OCI-M2 (cell line): ENCODE measurements at regions not wholly inside any gene's neighbourhood (a gene's known extent, or its start where the extent isn't known, plus 50 kb on each side); places are given as distances from the start of the nearest gene placed in this dataset.

Source experiments
- DNase-seq: peaks from one replicate; lab custom pipeline; 2025; ENCODE audit not compliant: unreplicated experiment; lab: John Stamatoyannopoulos, UW

GRCh38 chr15:93454788-93455187 is 365.8 kb upstream of the RGMA start:
- DNase-seq = no peak

GRCh38 chr15:93452537-93453211 is 363.7 kb upstream of the RGMA start:
- DNase-seq = no peak

- DNase-seq = no peak
Observed at GRCh38 chr15:93451822-93452221, 362.8 kb upstream of the RGMA start.

- DNase-seq = no peak
Observed at GRCh38 chr15:93451265-93451664, 362.3 kb upstream of the RGMA start.

DNA sequence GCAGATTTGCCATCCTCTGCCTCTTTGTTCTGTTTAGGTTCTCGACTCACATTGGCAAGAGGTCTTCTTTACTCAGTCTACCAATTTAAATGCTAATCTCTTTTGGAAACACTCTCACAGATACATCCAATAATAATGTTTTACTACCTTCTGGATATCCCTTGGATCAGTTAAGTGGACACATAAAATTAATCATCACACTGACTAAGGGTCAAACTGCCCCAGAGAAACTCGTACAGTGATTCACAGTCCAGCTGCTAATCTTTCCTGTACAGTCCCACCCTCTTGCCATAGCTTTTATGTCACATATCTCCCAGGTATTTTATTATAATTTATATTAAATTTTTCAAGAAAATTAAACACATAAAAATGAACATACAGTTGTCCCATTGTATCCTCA is 360.8 kb upstream of the RGMA start:
- no peak for DNase-seq

DNA sequence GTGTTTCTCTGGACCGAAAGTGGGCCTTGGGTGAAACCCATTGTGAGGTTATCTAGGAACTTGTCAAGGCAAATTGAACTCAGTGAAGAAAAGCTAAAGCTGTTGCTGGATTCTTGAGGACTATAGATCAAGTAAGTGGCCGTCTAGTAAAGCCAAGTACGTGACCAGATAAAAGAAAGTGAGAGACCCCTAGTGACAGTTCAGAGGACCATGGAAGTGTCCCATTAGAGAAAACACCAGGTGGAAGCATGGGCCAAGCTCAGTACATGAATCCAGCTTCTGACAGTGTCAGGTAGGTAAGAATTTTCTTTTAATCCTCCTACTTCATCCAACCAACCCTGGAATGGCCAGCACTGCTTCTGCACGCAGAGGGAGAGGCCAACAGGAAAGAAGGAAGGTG is 349.3 kb upstream of the RGMA start:
- DNase-seq = no peak

DNA sequence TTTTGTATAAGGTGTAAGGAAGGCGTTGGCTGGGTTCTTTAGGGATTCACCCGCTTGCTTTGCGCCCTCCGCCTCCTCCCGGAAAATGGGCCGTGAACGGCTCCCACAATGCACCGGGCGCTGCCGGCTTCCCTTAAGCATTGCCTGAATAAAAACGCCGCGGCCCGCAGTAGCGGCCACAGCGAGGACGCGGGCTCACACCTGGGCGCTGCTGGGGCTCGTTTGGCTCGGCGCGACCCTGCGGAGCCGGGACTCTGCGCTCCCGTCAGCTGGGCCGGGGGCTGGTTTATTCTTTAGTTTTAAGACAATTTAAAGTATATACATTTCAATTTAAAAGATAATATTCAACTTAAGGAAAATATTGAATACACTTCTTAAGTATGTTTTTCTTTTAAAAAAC is 343.5 kb upstream of the RGMA start:
- DNase-seq = no peak

DNA sequence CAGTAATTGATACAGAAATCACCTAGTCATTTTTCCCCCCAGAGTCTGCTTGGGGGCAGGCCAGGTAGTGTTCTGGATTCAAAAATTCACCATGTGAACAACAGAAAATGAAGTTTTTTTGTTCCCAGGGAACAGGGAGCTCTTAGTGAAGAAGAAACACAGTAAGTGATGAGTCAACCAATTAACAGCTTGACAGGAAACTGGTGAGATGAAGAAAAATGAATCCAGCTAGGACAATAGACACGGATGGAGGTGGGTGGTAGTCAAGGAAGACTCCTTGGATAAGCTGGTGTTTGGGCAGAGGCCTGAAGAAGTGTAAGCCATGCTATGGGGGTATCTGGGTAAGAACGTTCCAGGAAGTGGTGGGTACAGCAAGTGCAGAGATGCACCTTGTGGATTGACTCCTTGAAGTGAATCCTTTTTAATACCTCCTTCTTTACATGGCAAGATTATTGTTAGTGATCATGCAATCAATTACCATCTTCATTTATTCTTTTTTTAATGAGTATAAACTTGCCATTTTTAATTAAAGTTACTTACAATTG is 339.9 kb upstream of the RGMA start:
- no peak for DNase-seq

DNA sequence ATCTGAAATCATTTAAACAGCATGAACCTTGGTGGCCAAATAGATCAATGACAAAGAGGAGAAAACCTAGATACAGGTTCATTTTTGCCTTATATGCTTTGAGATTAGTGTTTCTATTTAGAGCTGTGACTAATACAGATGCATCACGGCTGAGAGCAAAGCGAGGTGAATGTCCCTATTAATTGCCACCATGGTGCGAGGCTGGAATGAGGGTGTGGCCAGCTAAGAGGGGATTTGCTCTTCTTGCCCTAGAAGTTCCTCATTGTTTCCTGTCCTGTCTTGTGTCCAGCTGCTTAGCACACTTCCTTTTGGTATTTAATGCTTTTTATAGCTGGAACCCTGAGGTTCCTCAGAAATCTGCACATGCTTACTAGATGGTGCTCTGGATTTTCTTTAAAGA is 339.1 kb upstream of the RGMA start:
- DNase-seq = no peak

DNA sequence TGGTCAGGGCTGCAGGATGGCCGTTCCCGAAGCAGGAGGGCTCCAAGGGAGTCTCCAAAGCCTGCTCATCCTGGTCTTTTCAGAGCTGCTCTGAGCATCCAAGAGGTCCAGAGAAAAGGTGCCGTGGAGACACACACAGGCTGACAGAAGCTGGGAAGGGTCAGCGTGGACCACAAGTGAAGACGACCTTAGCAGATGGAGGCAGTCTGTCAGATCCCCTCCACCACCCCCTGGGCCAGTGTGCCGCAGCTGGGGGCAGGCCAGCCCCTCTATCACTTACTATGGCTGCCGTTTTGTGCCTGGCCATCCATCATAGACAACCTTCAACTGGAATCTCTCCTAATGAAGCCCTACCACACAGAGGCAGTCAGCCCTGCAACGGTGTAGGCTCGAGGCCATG is 335.1 kb upstream of the RGMA start:
- no peak for DNase-seq

DNA sequence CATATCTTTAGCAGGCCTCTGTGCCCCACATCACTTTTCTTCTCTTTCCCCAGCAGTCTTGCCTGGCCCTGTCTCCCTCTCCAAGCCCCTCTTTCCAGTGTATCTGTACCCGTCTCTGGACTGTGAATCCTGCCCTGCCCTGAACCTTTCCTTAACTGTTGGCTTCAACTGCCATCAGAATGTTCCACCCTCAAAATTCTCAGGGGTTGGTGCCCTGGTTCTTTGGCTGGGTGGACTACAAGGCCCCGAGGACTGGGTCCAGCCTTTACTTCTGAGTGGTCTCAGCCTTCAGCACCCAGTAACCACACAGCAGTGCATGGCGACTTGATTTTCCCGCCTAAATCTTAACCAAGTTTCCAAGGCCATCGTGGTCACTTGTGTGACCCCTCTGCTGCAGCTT is 333.5 kb upstream of the RGMA start:
- no peak for DNase-seq

- DNase-seq = no peak
Observed at GRCh38 chr15:93420477-93420876, 331.5 kb upstream of the RGMA start.

GRCh38 chr15:93420050-93420452 is 331.0 kb upstream of the RGMA start:
- no peak for DNase-seq

DNA sequence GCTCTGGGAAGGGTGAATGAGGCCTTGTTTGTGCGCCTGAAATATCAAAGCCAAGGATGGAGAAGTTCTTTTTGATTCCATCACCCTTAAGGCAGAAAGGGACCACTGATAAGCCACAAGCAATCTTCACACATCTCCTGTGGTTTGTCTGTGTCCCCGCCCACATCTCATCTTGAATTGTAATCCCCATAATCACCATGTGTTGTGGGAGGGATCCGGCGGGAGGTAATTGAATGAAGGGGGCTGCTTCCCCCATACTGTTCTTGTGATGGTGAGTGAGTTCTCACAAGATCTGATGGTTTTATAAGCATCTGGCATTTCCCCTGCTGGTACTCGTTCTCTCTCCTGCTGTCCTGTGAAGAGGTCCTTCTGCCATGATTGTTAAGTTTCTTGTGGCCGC is 329.6 kb upstream of the RGMA start:
- DNase-seq = no peak

GRCh38 chr15:93417631-93418030 is 328.6 kb upstream of the RGMA start:
- no peak for DNase-seq

- no peak for DNase-seq
Observed at GRCh38 chr15:93417156-93417555, 328.1 kb upstream of the RGMA start.

- no peak for DNase-seq
Observed at GRCh38 chr15:93415576-93415975, 326.6 kb upstream of the RGMA start.

DNA sequence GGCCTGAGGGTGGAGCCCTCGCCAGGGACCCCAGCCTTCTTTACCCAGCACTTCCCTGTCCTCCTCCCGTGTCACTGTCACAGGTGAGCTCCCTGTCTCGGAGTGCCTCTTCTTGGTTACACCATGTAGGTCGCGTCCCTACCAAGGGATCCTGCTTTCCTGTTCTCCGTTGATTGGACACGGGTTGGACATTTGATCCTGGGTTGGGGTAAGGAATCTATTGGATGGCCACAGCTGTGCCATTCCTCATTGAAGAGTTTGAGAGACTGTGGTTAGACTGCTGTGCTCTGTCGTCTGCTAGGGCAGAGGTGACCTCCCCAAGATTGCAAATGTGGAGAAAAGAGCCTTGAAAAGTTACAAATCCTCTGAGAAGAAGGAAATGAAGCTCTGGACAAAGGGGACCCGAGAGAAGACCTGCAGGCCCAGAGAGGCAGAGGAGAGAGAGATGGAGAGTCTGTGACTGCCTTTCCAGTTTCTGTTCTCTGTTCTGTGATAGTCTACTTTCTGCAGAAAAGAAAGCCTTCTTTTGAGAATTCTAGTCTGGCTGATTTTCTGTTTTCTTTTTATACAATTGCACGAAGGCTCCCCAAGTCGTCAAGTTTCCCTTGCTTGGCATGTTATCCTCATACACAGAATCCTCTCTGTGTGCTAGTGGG is 325.7 kb upstream of the RGMA start:
- no peak for DNase-seq

- DNase-seq = no peak
Observed at GRCh38 chr15:93413745-93414144, 324.7 kb upstream of the RGMA start.

DNA sequence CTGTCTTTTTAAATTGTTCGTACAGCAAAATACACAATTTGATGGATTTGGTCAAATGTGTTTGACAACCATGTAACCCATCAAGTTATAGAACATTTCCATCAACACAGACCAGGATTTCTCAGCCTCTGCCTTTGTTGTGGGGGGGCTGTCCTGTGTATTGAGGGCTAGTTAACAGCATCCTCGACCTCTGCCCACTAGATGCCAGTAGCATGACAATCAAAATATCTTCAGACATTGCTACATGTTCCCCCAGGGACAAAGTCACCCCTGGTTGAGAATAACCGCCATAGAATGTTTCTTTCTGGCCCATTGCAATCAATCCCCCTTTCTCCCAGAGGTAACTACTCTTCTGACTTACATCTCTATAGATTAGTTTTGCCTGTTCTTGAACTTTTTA is 310.1 kb upstream of the RGMA start:
- DNase-seq = no peak

GRCh38 chr15:93389211-93389610 is 300.2 kb upstream of the RGMA start:
- no peak for DNase-seq

- DNase-seq = no peak
Observed at GRCh38 chr15:93384886-93385285, 295.9 kb upstream of the RGMA start.
